Thymus (tissue), 11 donors: ENCODE measurements at regions not wholly inside any gene's neighbourhood (a gene's known extent, or its start where the extent isn't known, plus 50 kb on each side); places are given as distances from the start of the nearest gene placed in this dataset.

Experiments
- DNase-seq, 9 donors: peaks; one replicate each; pipeline ENCODE4 v3.0.0-alpha.2; 2013; ENCODE audit warnings: low spot score in 9 of 9, low read depth in 6 of 9, missing footprints in 1 of 9
- H3K27ac ChIP-seq, 2 donors: one replicate each; pipeline ENCODE4 v1.5.1; 2013; ENCODE audit warnings: control low read depth in 1 of 2, low read depth in 1 of 2, low read length in 1 of 2, mild to moderate bottlenecking in 1 of 2, moderate library complexity in 1 of 2
- H3K27me3 ChIP-seq, 2 donors: one replicate each; pipeline ENCODE4 v1.5.1; 2013; ENCODE audit warnings: low read length in 1 of 2; ENCODE audit not compliant: control insufficient read depth in 2 of 2, insufficient read depth in 1 of 2
- H3K36me3 ChIP-seq, 2 donors: one replicate each; pipeline ENCODE4 v1.5.1; 2013; ENCODE audit warnings: low read length in 1 of 2, mild to moderate bottlenecking in 1 of 2, moderate library complexity in 1 of 2; ENCODE audit not compliant: control insufficient read depth in 2 of 2, insufficient read depth in 2 of 2
- H3K4me1 ChIP-seq, 2 donors: one replicate each; pipeline ENCODE4 v1.5.1; 2013; ENCODE audit warnings: low read length in 2 of 2; ENCODE audit not compliant: control insufficient read depth in 2 of 2, insufficient read depth in 2 of 2
- H3K4me3 ChIP-seq, 2 donors: one replicate each; pipeline ENCODE4 v1.5.1; 2013; ENCODE audit warnings: low read length in 2 of 2, control low read depth in 1 of 2, mild to moderate bottlenecking in 1 of 2
- H3K9me3 ChIP-seq, 2 donors: one replicate each; pipeline ENCODE4 v1.5.1; 2013; ENCODE audit warnings: low read length in 1 of 2, mild to moderate bottlenecking in 1 of 2; ENCODE audit not compliant: control insufficient read depth in 2 of 2, insufficient read depth in 1 of 2
- WGBS: extraction: QIAGEN DNeasy Blood & Tissue Kit; methylation state at CpG from one replicate; pipeline ENCODE4 v1.1.7; 2013; 5-methylcytosine and 5-hydroxymethylcytosine counted together
- donor health status: healthy.

GRCh38 chr1:96498744-96499340 lies 222.7 kb upstream of the PTBP2 start:
- H3K27me3 ChIP-seq: no peaks in the 10 kb centered on the region
- H3K27ac ChIP-seq: no peak overlapping the region
- H3K9me3 ChIP-seq: no peaks in the 10 kb centered on the region
- H3K4me3 ChIP-seq: no peak overlapping the region
- H3K4me1 ChIP-seq: no peaks in the 10 kb centered on the region
- no peaks in the 10 kb centered on the region for H3K36me3 ChIP-seq
- WGBS: 65% methylated on average over 5 of the region's 5 CpGs
- DNase-seq: no peak

- H3K27ac ChIP-seq: no peak overlapping the region
- WGBS: 87% methylated on average over 4 of the region's 4 CpGs
- DNase-seq: no peak
- no peak overlapping the region for H3K4me3 ChIP-seq
- H3K4me1 ChIP-seq: no peaks in the 10 kb centered on the region
- no peaks in the 10 kb centered on the region for H3K36me3 ChIP-seq
- no peaks in the 10 kb centered on the region for H3K27me3 ChIP-seq
- no peaks in the 10 kb centered on the region for H3K9me3 ChIP-seq
Observed at GRCh38 chr1:96508233-96508632, 213.4 kb upstream of the PTBP2 start.

GRCh38 chr1:96509339-96509738 lies 212.2 kb upstream of the PTBP2 start:
- WGBS: 98% methylated on average over 1 of the region's 1 CpG
- H3K9me3 ChIP-seq: no peaks in the 10 kb centered on the region
- H3K36me3 ChIP-seq: no peaks in the 10 kb centered on the region
- DNase-seq: no peak
- no peak overlapping the region for H3K27ac ChIP-seq
- no peaks in the 10 kb centered on the region for H3K27me3 ChIP-seq
- no peak overlapping the region for H3K4me3 ChIP-seq
- no peaks in the 10 kb centered on the region for H3K4me1 ChIP-seq

GRCh38 chr1:96509951-96510350 lies 211.6 kb upstream of the PTBP2 start:
- H3K27ac ChIP-seq: no peak overlapping the region
- no peaks in the 10 kb centered on the region for H3K4me1 ChIP-seq
- H3K9me3 ChIP-seq: no peaks in the 10 kb centered on the region
- DNase-seq: no peak
- no peaks in the 10 kb centered on the region for H3K36me3 ChIP-seq
- 65% methylated on average over 2 of the region's 2 CpGs for WGBS
- H3K4me3 ChIP-seq: no peak overlapping the region
- no peaks in the 10 kb centered on the region for H3K27me3 ChIP-seq

GRCh38 chr1:96510391-96510790 lies 211.2 kb upstream of the PTBP2 start:
- Histone ChIP-seq H3K36me3 (no peaks in the 10 kb centered on the region), H3K4me1 (no peaks in the 10 kb centered on the region), H3K9me3 (no peaks in the 10 kb centered on the region), H3K4me3 (no peak overlapping the region), H3K27me3 (no peaks in the 10 kb centered on the region), H3K27ac (no peak overlapping the region)
- no peak for DNase-seq
- WGBS: 89% methylated on average over 3 of the region's 3 CpGs

GRCh38 chr1:96510911-96511310 lies 210.7 kb upstream of the PTBP2 start:
- no peak overlapping the region for H3K4me3 ChIP-seq
- no peak for DNase-seq
- H3K27ac ChIP-seq: no peak overlapping the region
- 95% methylated on average over 3 of the region's 3 CpGs for WGBS
- no peaks in the 10 kb centered on the region for H3K9me3 ChIP-seq
- H3K36me3 ChIP-seq: no peaks in the 10 kb centered on the region
- no peaks in the 10 kb centered on the region for H3K27me3 ChIP-seq
- no peaks in the 10 kb centered on the region for H3K4me1 ChIP-seq

- no peaks in the 10 kb centered on the region for H3K4me1 ChIP-seq
- H3K9me3 ChIP-seq: no peaks in the 10 kb centered on the region
- no peaks in the 10 kb centered on the region for H3K27me3 ChIP-seq
- H3K27ac ChIP-seq: no peak overlapping the region
- no peak overlapping the region for H3K4me3 ChIP-seq
- no peak for DNase-seq
- 81% methylated on average over 1 of the region's 1 CpG for WGBS
- H3K36me3 ChIP-seq: no peaks in the 10 kb centered on the region
Observed at GRCh38 chr1:96513136-96513535, 208.4 kb upstream of the PTBP2 start.

GRCh38 chr1:96515430-96515829 lies 206.2 kb upstream of the PTBP2 start:
- DNase-seq: no peak
- Histone ChIP-seq H3K27ac (no peak overlapping the region), H3K9me3 (no peaks in the 10 kb centered on the region), H3K36me3 (no peaks in the 10 kb centered on the region), H3K4me3 (no peak overlapping the region), H3K4me1 (no peaks in the 10 kb centered on the region), H3K27me3 (no peaks in the 10 kb centered on the region)
- WGBS: 88% methylated on average over 3 of the region's 3 CpGs

GRCh38 chr1:96515925-96516324 lies 205.7 kb upstream of the PTBP2 start:
- Histone ChIP-seq H3K36me3 (no peaks in the 10 kb centered on the region), H3K27me3 (no peaks in the 10 kb centered on the region), H3K9me3 (no peaks in the 10 kb centered on the region), H3K4me1 (no peaks in the 10 kb centered on the region), H3K27ac (no peak overlapping the region), H3K4me3 (no peak overlapping the region)
- WGBS: 88% methylated on average over 1 of the region's 1 CpG
- DNase-seq: no peak
